AG08395 (cell line): ENCODE measurements at regions not wholly inside any gene's neighbourhood (a gene's known extent, or its start where the extent isn't known, plus 50 kb on each side); places are given as distances from the start of the nearest gene placed in this dataset.

Source experiments
- DNase-seq: peaks from one replicate; pipeline ENCODE4 v3.0.0; 2012; ENCODE audit warnings: mixed read lengths, low spot score

DNA sequence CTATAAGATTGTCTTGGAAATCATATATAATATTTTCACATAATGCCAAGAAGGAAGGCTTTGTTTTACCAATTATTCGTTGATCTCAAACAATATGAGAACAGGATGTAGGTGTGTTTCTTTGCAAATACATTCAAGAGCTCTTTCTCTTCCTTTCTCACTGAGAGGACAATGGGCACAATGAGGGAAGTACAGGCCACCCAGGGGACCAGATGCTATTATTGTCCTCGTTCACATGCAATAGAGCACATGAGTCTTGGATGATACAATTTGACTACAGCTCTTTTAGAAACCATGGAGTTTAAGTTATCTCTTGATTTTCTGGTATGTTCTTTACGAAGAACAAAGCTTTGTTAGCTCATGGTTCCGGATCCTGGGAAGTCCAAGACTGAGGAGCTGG is 323.7 kb upstream of the KLF6 start:
- no peak for DNase-seq

DNA sequence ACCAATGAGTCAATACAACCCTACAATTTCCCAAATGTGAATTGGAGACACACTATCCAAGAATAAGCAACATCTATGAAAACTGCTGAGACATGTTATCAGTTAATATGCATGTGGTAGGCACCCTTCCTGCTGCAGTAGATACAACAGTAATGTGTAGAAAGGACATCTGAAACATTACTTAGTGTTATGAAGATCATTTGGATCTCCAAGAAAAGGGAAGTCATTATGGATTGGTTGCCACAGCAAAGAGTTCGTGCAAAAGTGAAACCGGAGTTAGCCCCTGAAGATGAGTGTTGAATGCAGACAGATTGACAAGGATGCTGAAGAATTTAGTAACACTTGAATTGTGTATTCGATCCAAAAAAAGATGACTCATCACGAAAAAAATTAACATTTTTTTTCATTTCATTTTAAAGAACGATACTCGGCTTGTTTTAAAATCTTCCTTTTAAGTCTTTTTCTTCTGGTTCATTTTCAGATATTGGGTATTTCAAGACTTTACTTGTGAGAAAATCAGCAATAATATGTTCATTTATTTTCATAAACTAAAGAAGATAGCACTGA is 322.4 kb upstream of the KLF6 start:
- DNase-seq, result no peak

GRCh38 chr10:4103603-4104002 is 318.6 kb upstream of the KLF6 start:
- DNase-seq, result no peak

DNA sequence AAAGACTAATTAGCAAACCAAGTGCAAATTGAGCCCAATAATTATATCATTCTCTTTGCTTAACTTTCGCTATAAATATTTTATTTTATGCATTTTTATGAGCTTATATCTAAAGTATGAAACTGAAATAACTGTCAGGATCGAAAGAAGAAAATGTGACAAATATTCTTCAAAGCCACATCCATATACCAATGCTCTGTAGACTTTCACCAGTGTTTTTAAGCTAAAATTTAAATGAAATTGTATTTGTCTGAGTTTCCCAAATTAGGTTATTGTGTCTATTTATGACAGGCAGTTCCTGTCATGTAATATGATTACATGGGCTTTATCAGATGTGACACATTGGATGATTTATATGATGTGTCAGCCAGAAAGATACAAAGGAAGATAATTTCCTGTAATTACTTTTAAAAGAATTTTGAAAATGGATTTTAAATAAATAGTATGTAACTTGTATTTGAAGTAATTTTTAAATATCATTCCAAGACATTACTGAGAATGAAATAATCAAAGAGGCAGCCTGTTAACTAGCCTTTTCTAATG is 317.9 kb upstream of the KLF6 start:
- DNase-seq, result no peak

- DNase-seq, result no peak
Observed at GRCh38 chr10:4101918-4102654, 317.1 kb upstream of the KLF6 start.

DNA sequence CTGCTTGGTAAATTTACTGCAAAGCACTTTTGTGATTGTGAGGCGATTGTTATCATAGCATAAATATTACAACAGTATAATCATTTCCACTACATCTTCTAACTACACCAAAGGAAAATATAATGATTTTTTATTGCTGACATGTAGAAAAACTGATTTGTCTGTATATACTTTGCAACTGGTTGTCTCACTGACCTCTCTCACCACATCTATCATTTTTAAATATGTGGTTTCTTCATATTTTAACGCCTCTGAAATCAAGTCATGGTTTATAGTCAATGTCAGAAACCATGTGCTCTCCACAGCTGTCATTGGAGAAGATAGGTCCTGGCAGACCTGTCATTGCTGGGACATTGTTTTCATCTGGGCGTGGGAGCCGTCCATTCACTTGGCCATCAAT is 315.4 kb upstream of the KLF6 start:
- DNase-seq, result no peak

- DNase-seq, result no peak
Observed at GRCh38 chr10:4099202-4099601, 314.2 kb upstream of the KLF6 start.

GRCh38 chr10:4095166-4095917 is 310.3 kb upstream of the KLF6 start:
- no peak for DNase-seq

GRCh38 chr10:4094751-4095150 is 309.7 kb upstream of the KLF6 start:
- no peak for DNase-seq

- no peak for DNase-seq
Observed at GRCh38 chr10:4093438-4093837, 308.4 kb upstream of the KLF6 start.

DNA sequence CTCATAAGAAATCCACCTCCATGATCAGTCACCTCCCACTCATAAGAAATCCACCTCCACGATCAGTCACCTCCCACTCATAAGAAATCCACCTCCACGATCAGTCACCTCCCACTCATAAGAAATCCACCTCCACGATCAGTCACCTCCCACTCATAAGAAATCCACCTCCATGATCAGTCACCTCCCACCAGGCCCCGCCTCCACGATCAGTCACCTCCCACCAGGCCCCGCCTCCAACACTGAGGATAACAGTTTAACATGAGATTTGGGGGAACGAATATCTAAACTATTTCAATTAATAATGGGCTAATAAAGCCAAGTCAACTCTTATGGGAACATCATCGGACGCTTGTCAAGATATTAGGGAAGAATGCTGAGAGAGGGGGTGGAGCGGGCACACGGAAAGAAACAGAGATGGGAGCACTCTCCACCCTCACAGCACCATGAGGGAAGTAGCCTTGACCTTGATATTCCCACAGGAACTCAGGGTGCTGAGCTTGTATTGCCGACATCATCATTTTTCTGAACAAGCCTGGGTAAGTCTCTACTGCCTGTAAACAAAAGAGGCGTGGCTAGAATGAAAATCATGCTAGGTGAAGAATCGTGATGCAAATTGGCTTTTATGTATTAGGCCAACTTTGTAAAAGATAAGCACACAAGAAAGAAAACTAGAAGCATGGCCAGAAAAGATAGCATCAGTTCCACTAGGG is 303.5 kb upstream of the KLF6 start:
- DNase-seq, result no peak

DNA sequence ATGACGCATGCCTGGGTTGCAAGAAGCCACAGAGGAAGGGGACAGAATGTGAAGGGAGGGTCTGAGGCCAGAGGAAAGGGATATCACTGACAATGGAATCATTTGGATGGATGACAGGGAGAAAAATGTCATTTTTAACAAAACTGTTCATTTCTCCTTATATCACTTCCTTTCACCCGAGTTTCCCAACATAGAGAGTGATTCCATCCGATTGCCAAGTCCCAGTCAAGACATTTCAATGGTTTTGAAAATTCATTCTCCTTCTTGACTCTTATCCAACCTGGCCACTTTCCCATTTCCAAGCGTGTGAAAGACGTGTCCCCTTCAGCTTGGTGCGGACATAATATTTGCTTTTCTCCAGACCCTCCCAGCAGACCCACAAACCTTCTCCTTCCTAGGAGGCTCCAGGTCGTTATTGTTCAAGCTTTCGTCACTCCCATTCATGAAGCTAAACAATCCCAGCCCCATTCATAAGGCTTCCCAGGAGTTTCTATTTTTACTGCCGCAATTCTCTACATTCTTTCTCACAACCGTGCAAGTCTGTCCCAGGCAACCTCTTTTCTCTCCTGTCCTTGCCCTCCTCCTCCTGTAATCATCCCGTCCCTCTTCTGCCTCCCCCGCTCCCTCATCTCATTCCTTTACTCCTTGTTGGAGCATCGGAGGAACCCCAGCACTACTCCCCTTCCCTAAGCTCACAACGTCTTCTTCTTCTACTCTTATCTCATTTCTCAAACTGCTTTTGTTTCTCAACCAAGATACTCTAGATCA is 301.3 kb upstream of the KLF6 start:
- no peak for DNase-seq

DNA sequence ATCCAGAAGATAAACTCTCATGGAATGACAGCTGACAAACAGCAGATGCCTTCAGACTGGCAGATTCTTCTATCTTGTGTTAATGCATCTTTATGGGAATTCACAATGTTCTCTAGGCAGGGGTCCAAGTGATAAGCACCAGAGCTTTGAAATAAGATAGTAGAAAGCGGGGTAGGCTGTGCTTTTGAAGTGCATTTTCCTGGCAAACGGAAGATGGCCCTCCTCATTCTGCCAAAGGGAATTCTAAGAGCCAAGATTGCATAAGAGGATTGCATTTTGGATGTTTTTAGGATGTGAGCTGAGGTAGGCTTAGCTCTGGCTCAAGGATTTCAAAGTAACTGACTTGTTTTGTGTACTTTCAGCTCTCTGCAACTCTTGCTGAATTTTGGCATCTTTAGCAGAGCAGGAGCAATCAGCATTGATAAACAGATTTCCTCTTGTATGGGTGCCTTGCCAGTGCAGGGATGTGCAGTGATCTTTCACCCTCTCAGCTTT is 298.5 kb upstream of the KLF6 start:
- DNase-seq, result peak; percentile 32

DNA sequence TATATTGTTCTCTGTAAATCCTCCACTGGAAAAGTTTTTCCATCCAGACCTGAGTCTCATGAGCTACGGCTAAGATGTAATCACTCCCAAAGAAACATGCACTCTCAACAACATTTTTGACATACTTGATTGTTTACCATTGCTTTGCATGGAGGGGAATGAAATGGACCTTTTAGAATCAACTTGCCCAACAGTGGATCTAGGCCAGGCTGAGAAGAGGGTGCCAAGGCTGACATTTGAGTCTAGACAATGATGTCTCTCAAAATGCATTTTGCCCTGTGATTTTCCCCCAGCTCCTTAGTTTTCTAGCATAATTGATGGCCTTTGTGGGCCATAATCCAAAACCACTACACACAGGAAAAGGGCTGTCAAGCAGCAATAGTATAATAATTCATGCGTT is 297.9 kb upstream of the KLF6 start:
- DNase-seq, result no peak

GRCh38 chr10:4081685-4082111 is 296.7 kb upstream of the KLF6 start:
- peak; percentile 31 for DNase-seq

GRCh38 chr10:4080225-4080805 is 295.3 kb upstream of the KLF6 start:
- DNase-seq, result no peak

- DNase-seq, result no peak
Observed at GRCh38 chr10:4079803-4080202, 294.8 kb upstream of the KLF6 start.

GRCh38 chr10:4077804-4078203 is 292.8 kb upstream of the KLF6 start:
- no peak for DNase-seq

DNA sequence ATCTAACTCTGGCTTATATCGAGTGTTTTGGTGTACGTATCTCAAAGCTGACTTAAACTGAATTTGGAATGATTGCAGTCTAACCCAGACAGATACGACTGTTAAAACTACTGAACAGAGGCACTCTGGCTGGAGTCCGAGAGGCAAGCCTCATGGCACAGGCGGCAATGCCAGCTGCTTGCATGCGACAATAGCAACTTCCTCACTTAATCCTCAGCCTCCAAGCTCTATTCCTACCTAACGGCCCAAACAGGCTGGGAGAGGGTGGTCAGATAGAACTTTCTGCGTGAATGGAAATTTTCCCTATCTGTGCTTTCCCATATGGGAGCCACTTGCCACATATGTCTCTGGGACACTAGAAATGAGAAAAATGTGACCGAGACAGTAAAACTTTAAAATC is 292.0 kb upstream of the KLF6 start:
- no peak for DNase-seq

DNA sequence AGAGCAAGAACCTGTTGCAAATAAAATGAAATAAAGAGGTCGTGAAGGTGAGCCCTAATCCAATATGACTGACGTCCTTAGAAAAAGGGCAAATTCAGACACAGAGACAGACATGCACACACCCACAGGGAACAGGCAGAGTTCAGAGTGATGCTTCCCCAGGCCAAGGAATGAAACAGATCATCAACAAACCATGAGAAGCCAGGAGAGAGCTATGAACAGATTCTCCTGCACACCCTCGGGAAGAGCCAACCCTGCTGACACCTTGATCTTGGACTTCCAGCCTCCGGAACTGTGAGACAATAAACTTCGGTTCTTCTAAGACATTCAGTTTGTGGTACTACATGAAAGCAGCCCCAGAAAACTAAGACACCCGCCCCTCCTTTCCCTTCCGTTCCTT is 290.4 kb upstream of the KLF6 start:
- no peak for DNase-seq
